ENCODE measurements at regions not wholly inside any gene's neighbourhood (a gene's known extent, or its start where the extent isn't known, plus 50 kb on each side); places are given as distances from the start of the nearest gene placed in this dataset.

- H3K4me3 ChIP-seq (ENCODE audit: low read length), result no peak overlapping the region
- TF ChIP-seq CTCF (conservative IDR thresholded peaks at IDR 0.05; ENCODE audit: low read depth, low read length), result no peak
- DNase-seq (ENCODE audit: low read depth), result no peak
Observed at GRCh38 chr5:167514461-167514860, 777.0 kb upstream of the WWC1 start.

GRCh38 chr5:167525004-167525403 lies 766.4 kb upstream of the WWC1 start:
- DNase-seq (ENCODE audit: low read depth), result peak; percentile 91
- TF ChIP-seq CTCF (conservative IDR thresholded peaks at IDR 0.05; ENCODE audit: low read depth, low read length), result no peak
- H3K4me3 ChIP-seq (ENCODE audit: low read length), result no peak overlapping the region

GRCh38 chr5:167528651-167529050 lies 762.8 kb upstream of the WWC1 start:
- no peak overlapping the region for H3K4me3 ChIP-seq (ENCODE audit: low read length)
- TF ChIP-seq CTCF (conservative IDR thresholded peaks at IDR 0.05; ENCODE audit: low read depth, low read length), result peak; percentile 9
- no peak for DNase-seq (ENCODE audit: low read depth)

GRCh38 chr5:167530548-167530947 lies 760.9 kb upstream of the WWC1 start:
- DNase-seq (ENCODE audit: low read depth), result no peak
- no peak overlapping the region for H3K4me3 ChIP-seq (ENCODE audit: low read length)
- no peak for TF ChIP-seq CTCF (conservative IDR thresholded peaks at IDR 0.05; ENCODE audit: low read depth, low read length)

- no peak for TF ChIP-seq CTCF (conservative IDR thresholded peaks at IDR 0.05; ENCODE audit: low read depth, low read length)
- no peak for DNase-seq (ENCODE audit: low read depth)
- H3K4me3 ChIP-seq (ENCODE audit: low read length), result no peak overlapping the region
Observed at GRCh38 chr5:167533814-167534795, 757.3 kb upstream of the WWC1 start.

GRCh38 chr5:167539747-167540146 lies 751.7 kb upstream of the WWC1 start:
- no peak overlapping the region for H3K4me3 ChIP-seq (ENCODE audit: low read length)
- DNase-seq (ENCODE audit: low read depth), result no peak
- no peak for TF ChIP-seq CTCF (conservative IDR thresholded peaks at IDR 0.05; ENCODE audit: low read depth, low read length)

GRCh38 chr5:167546270-167546669 lies 745.2 kb upstream of the WWC1 start:
- peak; percentile 34 for DNase-seq (ENCODE audit: low read depth)
- H3K4me3 ChIP-seq (ENCODE audit: low read length), result no peak overlapping the region
- no peak for TF ChIP-seq CTCF (conservative IDR thresholded peaks at IDR 0.05; ENCODE audit: low read depth, low read length)
